ENCODE measurements at regions not wholly inside any gene's neighbourhood (a gene's known extent, or its start where the extent isn't known, plus 50 kb on each side); places are given as distances from the start of the nearest gene placed in this dataset.
"Not testable (repeated sequence)": the region's sequence is repeated elsewhere in the genome, so short reads cannot be mapped to it uniquely, and the experiment has no call there.

- TF ChIP-seq CTCF (IDR thresholded peaks at IDR 0.05; ENCODE audit: low read depth, low read length): no peak
- in situ Hi-C loops (cut with HindIII; ENCODE audit: low sequenced_read_pairs): no loop called here
- H3K4me3 ChIP-seq (ENCODE audit: low read depth, low read length): no peak overlapping the region
- no peak for DNase-seq (ENCODE audit: low read depth, low spot score)
These were observed 142.7 kb downstream of the HRH4 start for GRCh38 chr18:24603151-24603550.

- in situ Hi-C loops (cut with HindIII; ENCODE audit: low sequenced_read_pairs): no loop called here
- DNase-seq (ENCODE audit: low read depth, low spot score): no peak
- no peak for TF ChIP-seq CTCF (IDR thresholded peaks at IDR 0.05; ENCODE audit: low read depth, low read length)
- no peak overlapping the region for H3K4me3 ChIP-seq (ENCODE audit: low read depth, low read length)
These were observed 145.0 kb downstream of the HRH4 start for GRCh38 chr18:24605444-24605843.

GRCh38 chr18:24609254-24609653 lies 148.8 kb downstream of the HRH4 start:
- no peak for DNase-seq (ENCODE audit: low read depth, low spot score)
- in situ Hi-C loops (cut with HindIII; ENCODE audit: low sequenced_read_pairs): no loop called here
- no peak for TF ChIP-seq CTCF (IDR thresholded peaks at IDR 0.05; ENCODE audit: low read depth, low read length)
- no peak overlapping the region for H3K4me3 ChIP-seq (ENCODE audit: low read depth, low read length)

- TF ChIP-seq CTCF (IDR thresholded peaks at IDR 0.05; ENCODE audit: low read depth, low read length): no peak
- in situ Hi-C loops (cut with HindIII; ENCODE audit: low sequenced_read_pairs): no loop called here
These were observed 150.6 kb downstream of the HRH4 start for GRCh38 chr18:24611075-24611474.

GRCh38 chr18:24613896-24614640 lies 153.6 kb downstream of the HRH4 start:
- TF ChIP-seq CTCF (IDR thresholded peaks at IDR 0.05; ENCODE audit: low read depth, low read length): no peak
- H3K4me3 ChIP-seq (ENCODE audit: low read depth, low read length): no peak overlapping the region
- no peak for DNase-seq (ENCODE audit: low read depth, low spot score)
- in situ Hi-C loops (cut with HindIII; ENCODE audit: low sequenced_read_pairs): no loop called here

More at GRCh38 chr18:24611075-24611474, 150.6 kb downstream of the HRH4 start:
- no peak for DNase-seq (ENCODE audit: low read depth, low spot score)
- H3K4me3 ChIP-seq (ENCODE audit: low read depth, low read length): no peak overlapping the region

- DNase-seq (ENCODE audit: low read depth, low spot score): no peak
- TF ChIP-seq CTCF (IDR thresholded peaks at IDR 0.05; ENCODE audit: low read depth, low read length): no peak
- no peak overlapping the region for H3K4me3 ChIP-seq (ENCODE audit: low read depth, low read length)
- in situ Hi-C loops (cut with HindIII; ENCODE audit: low sequenced_read_pairs): no loop called here
These were observed 156.2 kb downstream of the HRH4 start for GRCh38 chr18:24616653-24617052.

GRCh38 chr18:24624421-24624820 lies 164.0 kb downstream of the HRH4 start:
- in situ Hi-C loops (cut with HindIII; ENCODE audit: low sequenced_read_pairs); H3K4me3 ChIP-seq (ENCODE audit: low read depth, low read length); DNase-seq (ENCODE audit: low read depth, low spot score): not testable (repeated sequence)
